H9 (cell line): ENCODE measurements at regions not wholly inside any gene's neighbourhood (a gene's known extent, or its start where the extent isn't known, plus 50 kb on each side); places are given as distances from the start of the nearest gene placed in this dataset.

Experiments
- DNase-seq: peaks from one replicate; pipeline ENCODE4 v3.0.0-alpha.2; 2017
- H2AFZ ChIP-seq: one replicate; pipeline ENCODE4 v1.6.1; 2013; ENCODE audit warnings: mild to moderate bottlenecking, low read length, control low read depth, moderate library complexity
- H2AK5ac ChIP-seq: 2 replicates; pipeline ENCODE4 v1.6.1; 2013; ENCODE audit warnings: low read length, control low read depth, mixed read lengths; ENCODE audit not compliant: insufficient read length
- H2BK120ac ChIP-seq: one replicate; pipeline ENCODE4 v1.6.1; 2013; ENCODE audit warnings: low read depth, mild to moderate bottlenecking, low read length, control low read depth, inconsistent platforms; ENCODE audit not compliant: poor library complexity, severe bottlenecking
- H2BK12ac ChIP-seq: 2 replicates; pipeline ENCODE4 v1.6.1; 2013; ENCODE audit warnings: low read length, control low read depth, mixed read lengths, low read depth; ENCODE audit not compliant: insufficient read length
- H2BK15ac ChIP-seq: 2 replicates; pipeline ENCODE4 v1.6.1; 2013; ENCODE audit warnings: low read depth, low read length, control low read depth
- H2BK20ac ChIP-seq: one replicate; pipeline ENCODE4 v1.6.1; 2013; ENCODE audit warnings: low read depth, mild to moderate bottlenecking, low read length, control low read depth, inconsistent platforms; ENCODE audit not compliant: poor library complexity, severe bottlenecking
- H2BK5ac ChIP-seq: 2 replicates; pipeline ENCODE4 v1.6.1; 2013; ENCODE audit warnings: low read length, control low read depth, mixed read lengths; ENCODE audit not compliant: insufficient read length
- H3K14ac ChIP-seq: 2 replicates; pipeline ENCODE4 v1.6.1; 2013; ENCODE audit warnings: low read length, control low read depth; ENCODE audit not compliant: insufficient read depth
- H3K18ac ChIP-seq: 2 replicates; pipeline ENCODE4 v1.6.1; 2013; ENCODE audit warnings: low read depth, mild to moderate bottlenecking, mixed read lengths, low read length, control low read depth; ENCODE audit not compliant: insufficient read length
- H3K23ac ChIP-seq: 2 replicates; pipeline ENCODE4 v1.6.1; 2013; ENCODE audit warnings: low read length, control low read depth, mixed read lengths, low read depth; ENCODE audit not compliant: insufficient read length
- H3K23me2 ChIP-seq: 2 replicates; pipeline ENCODE4 v1.6.1; 2013; ENCODE audit warnings: low read depth, mild to moderate bottlenecking, mixed read lengths, low read length, control low read depth; ENCODE audit not compliant: insufficient read length, poor library complexity, severe bottlenecking
- H3K27ac ChIP-seq: 2 replicates; pipeline ENCODE4 v1.5.1; 2013; ENCODE audit warnings: low read length, control low read depth, mixed read lengths, low read depth; ENCODE audit not compliant: insufficient read length
- H3K27me3 ChIP-seq: 2 replicates; pipeline ENCODE4 v1.6.1; 2013; ENCODE audit warnings: low read length, control low read depth, inconsistent platforms; ENCODE audit not compliant: insufficient read depth
- H3K4ac ChIP-seq: 2 replicates; pipeline ENCODE4 v1.6.1; 2013; ENCODE audit warnings: low read depth, mild to moderate bottlenecking, control low read depth, inconsistent platforms, low read length, moderate library complexity
- H3K4me1 ChIP-seq: 2 replicates; pipeline ENCODE4 v1.6.1; 2013; ENCODE audit warnings: low read length, control low read depth, inconsistent platforms; ENCODE audit not compliant: insufficient read depth
- H3K4me2 ChIP-seq: 2 replicates; pipeline ENCODE4 v1.6.1; 2013; ENCODE audit warnings: low read length, control low read depth, mixed read lengths; ENCODE audit not compliant: insufficient read length, insufficient read depth
- H3K56ac ChIP-seq: 2 replicates; pipeline ENCODE4 v1.6.1; 2013; ENCODE audit warnings: low read depth, mild to moderate bottlenecking, mixed read lengths, low read length, control low read depth; ENCODE audit not compliant: insufficient read length
- H3K79me1 ChIP-seq: 2 replicates; pipeline ENCODE4 v1.6.1; 2013; ENCODE audit warnings: low read depth, mild to moderate bottlenecking, moderate library complexity, low read length, control low read depth, inconsistent platforms; ENCODE audit not compliant: insufficient read depth, poor library complexity, severe bottlenecking
- H3K79me2 ChIP-seq: 2 replicates; pipeline ENCODE4 v1.6.1; 2013; ENCODE audit warnings: low read length, control low read depth, inconsistent platforms; ENCODE audit not compliant: insufficient read depth
- H3K9ac ChIP-seq: 2 replicates; pipeline ENCODE4 v1.6.1; 2013; ENCODE audit warnings: low read length, control low read depth, mixed read lengths; ENCODE audit not compliant: insufficient read length; ENCODE audit errors: extremely low read depth
- H3K9me3 ChIP-seq: one replicate; pipeline ENCODE4 v1.6.1; 2013; ENCODE audit warnings: low read depth, low read length, inconsistent platforms; ENCODE audit not compliant: control insufficient read depth
- H3T11ph ChIP-seq: one replicate; pipeline ENCODE4 v1.6.1; 2013; ENCODE audit warnings: mild to moderate bottlenecking, low read length, control low read depth, inconsistent platforms
- H4K20me1 ChIP-seq: one replicate; pipeline ENCODE4 v1.6.1; 2013; ENCODE audit not compliant: control insufficient read depth, insufficient read length, insufficient read depth
- H4K5ac ChIP-seq: 2 replicates; pipeline ENCODE4 v1.6.1; 2013; ENCODE audit warnings: low read depth, mild to moderate bottlenecking, mixed read lengths, low read length, control low read depth; ENCODE audit not compliant: insufficient read length
- H4K8ac ChIP-seq: replicated peaks from 2 replicates; pipeline ENCODE4 v1.6.1; 2013; ENCODE audit warnings: low read length, control low read depth, mixed read lengths, low read depth; ENCODE audit not compliant: insufficient read length
- H4K91ac ChIP-seq: 2 replicates; pipeline ENCODE4 v1.6.1; 2013; ENCODE audit warnings: low read depth, mild to moderate bottlenecking, moderate library complexity, mixed read lengths, low read length, control low read depth; ENCODE audit not compliant: insufficient read length
- H3K27ac Mint-ChIP-seq, 3 experiments: 2 replicates in 2 of 3; 3 replicates in 1 of 3; pipeline ENCODE4 v1.8.0; 2020 to 2021; ENCODE audit warnings: mixed read lengths in 3 of 3, mild to moderate bottlenecking in 1 of 3, moderate library complexity in 1 of 3
- H3K27me3 Mint-ChIP-seq: 2 replicates; pipeline ENCODE4 v1.8.0; 2021; ENCODE audit warnings: low read depth, mild to moderate bottlenecking, moderate library complexity, mixed read lengths
- H3K36me3 Mint-ChIP-seq, 3 experiments: 2 replicates in 2 of 3; 3 replicates in 1 of 3; pipeline ENCODE4 v1.8.0; 2020 to 2021; ENCODE audit warnings: low read depth in 3 of 3, mixed read lengths in 3 of 3; ENCODE audit not compliant: insufficient read depth in 1 of 3
- H3K4me1 Mint-ChIP-seq, 2 experiments: 2 replicates each; pipeline ENCODE4 v1.8.0; 2020; ENCODE audit warnings: mixed read lengths in 2 of 2
- H3K4me3 Mint-ChIP-seq, 2 experiments: 2 replicates in 1 of 2; 3 replicates in 1 of 2; pipeline ENCODE4 v1.8.0; 2020 to 2021; ENCODE audit warnings: mild to moderate bottlenecking in 2 of 2, mixed read lengths in 2 of 2, moderate library complexity in 1 of 2
- H3K9me3 Mint-ChIP-seq, 2 experiments: 2 replicates in 1 of 2; 3 replicates in 1 of 2; pipeline ENCODE4 v1.8.0; 2020; ENCODE audit warnings: mild to moderate bottlenecking in 2 of 2, mixed read lengths in 2 of 2, moderate library complexity in 1 of 2
- WGBS: extraction: QIAGEN DNeasy Blood & Tissue Kit; methylation state at CpG from one replicate; pipeline ENCODE4 v1.1.7; 2013; ENCODE audit warnings: missing lambda C conversion rate, low lambda C conversion rate, mixed read lengths; ENCODE audit not compliant: insufficient read length; ENCODE audit errors: extremely low coverage; 5-methylcytosine and 5-hydroxymethylcytosine counted together
- TF ChIP-seq, protein P1 (sequence below): fragments of 200-600 bp; sonication (generic); conservative IDR thresholded peaks from 3 replicates; pipeline ENCODE4 v1.8.0; 2021; ENCODE audit warnings: antibody characterized with exemption, mild to moderate bottlenecking

GRCh38 chr7:84536271-84536870 lies 341.8 kb upstream of the SEMA3A start:
- Histone ChIP-seq H4K5ac (no peak overlapping the region), H2AFZ (no peak overlapping the region), H3K14ac (no peak overlapping the region), H3K56ac (no peak overlapping the region), H3K9ac (no peak overlapping the region), H2BK15ac (no peak overlapping the region), H3K27ac (no peak overlapping the region), H3K4ac (no peak overlapping the region), H2AK5ac (no peak overlapping the region), H3K27me3 (no peaks in the 10 kb centered on the region), H3K4me2 (no peak overlapping the region), H3K23me2 (no peaks in the 10 kb centered on the region), H4K20me1 (no peaks in the 10 kb centered on the region), H3K4me1 (no peaks in the 10 kb centered on the region), H3K23ac (no peak overlapping the region), H4K8ac (no peak overlapping the region), H3K79me2 (no peaks in the 10 kb centered on the region), H2BK5ac (no peak overlapping the region), H3T11ph (no peak overlapping the region), H3K79me1 (no peaks in the 10 kb centered on the region), H4K91ac (no peak overlapping the region), H2BK120ac (no peak overlapping the region), H3K9me3 (no peaks in the 10 kb centered on the region), H2BK20ac (no peak overlapping the region), H2BK12ac (no peak overlapping the region), H3K18ac (no peak overlapping the region)
- no peaks in the 10 kb centered on the region for H3K9me3 Mint-ChIP-seq
- WGBS, result no CpG with 5 or more reads among the region's 3 CpGs
- no peak for DNase-seq
- TF ChIP-seq, protein P1, sequence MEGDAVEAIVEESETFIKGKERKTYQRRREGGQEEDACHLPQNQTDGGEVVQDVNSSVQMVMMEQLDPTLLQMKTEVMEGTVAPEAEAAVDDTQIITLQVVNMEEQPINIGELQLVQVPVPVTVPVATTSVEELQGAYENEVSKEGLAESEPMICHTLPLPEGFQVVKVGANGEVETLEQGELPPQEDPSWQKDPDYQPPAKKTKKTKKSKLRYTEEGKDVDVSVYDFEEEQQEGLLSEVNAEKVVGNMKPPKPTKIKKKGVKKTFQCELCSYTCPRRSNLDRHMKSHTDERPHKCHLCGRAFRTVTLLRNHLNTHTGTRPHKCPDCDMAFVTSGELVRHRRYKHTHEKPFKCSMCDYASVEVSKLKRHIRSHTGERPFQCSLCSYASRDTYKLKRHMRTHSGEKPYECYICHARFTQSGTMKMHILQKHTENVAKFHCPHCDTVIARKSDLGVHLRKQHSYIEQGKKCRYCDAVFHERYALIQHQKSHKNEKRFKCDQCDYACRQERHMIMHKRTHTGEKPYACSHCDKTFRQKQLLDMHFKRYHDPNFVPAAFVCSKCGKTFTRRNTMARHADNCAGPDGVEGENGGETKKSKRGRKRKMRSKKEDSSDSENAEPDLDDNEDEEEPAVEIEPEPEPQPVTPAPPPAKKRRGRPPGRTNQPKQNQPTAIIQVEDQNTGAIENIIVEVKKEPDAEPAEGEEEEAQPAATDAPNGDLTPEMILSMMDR, result no peak
- H3K27ac Mint-ChIP-seq, result no peak overlapping the region
- no peak overlapping the region for H3K4me3 Mint-ChIP-seq
- peaks cover 12 to 14% of the 10 kb centered on the region in 2 experiments for H3K4me1 Mint-ChIP-seq
- H3K27me3 Mint-ChIP-seq, result no peaks in the 10 kb centered on the region
- no peaks in the 10 kb centered on the region for H3K36me3 Mint-ChIP-seq
